ENCODE measurements at regions not wholly inside any gene's neighbourhood (a gene's known extent, or its start where the extent isn't known, plus 50 kb on each side); places are given as distances from the start of the nearest gene placed in this dataset.

GRCh38 chr6:8562125-8562524, 126.8 kb upstream of the SLC35B3 start:
- no peak for TF ChIP-seq POLR2AphosphoS5 (IDR thresholded peaks at IDR 0.05; ENCODE audit: low read depth, low read length)
- no peak for TF ChIP-seq REST (IDR thresholded peaks at IDR 0.05; ENCODE audit: insufficient read depth in 1 of 2, low read depth in 2 of 2, low read length in 2 of 2)

Data from PFSK-1 (cell line).